ENCODE measurements at regions not wholly inside any gene's neighbourhood (a gene's known extent, or its start where the extent isn't known, plus 50 kb on each side); places are given as distances from the start of the nearest gene placed in this dataset.

DNA sequence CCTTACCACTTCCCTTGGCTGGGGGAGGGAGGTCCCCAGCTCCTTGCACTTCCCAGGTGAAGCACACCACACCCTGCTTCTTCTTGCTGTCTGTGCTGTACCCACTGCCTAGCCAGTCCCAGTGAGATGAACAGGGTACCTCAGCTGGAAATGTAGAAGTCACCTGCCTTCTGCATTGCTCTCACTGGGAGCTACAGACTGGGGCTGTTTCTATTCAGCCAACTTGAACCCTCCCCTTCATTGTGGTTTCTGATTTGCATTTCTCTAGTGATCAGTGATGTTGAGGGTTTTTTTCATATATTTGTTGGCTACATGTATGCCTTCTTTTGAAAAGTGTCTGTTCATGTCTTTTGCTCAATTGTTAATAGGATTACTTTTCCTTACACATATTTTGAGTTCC is 222.8 kb downstream of the DDX3Y start:
- H3K27ac ChIP-seq (ENCODE audit: low read depth, low read length, poor library complexity, severe bottlenecking): no peak overlapping the region
- H3K4me2 ChIP-seq (ENCODE audit: low read length): no peak overlapping the region
- CTCF ChIA-PET (ENCODE audit: unreplicated experiment): no interaction called here
- POLR2A ChIA-PET: no interaction called here
- H4K20me1 ChIP-seq (ENCODE audit: insufficient read depth, low read length): no peaks in the 10 kb centered on the region
- intact Hi-C loops (cut with micrococcal nuclease; ENCODE audit: unreplicated experiment): no loop called here
- no peak overlapping the region for H3K4me3 ChIP-seq (ENCODE audit: low read depth, low read length, poor library complexity, severe bottlenecking)
- H2AFZ ChIP-seq (ENCODE audit: low read length): no peak overlapping the region
- H3K36me3 ChIP-seq (ENCODE audit: insufficient read depth, low read length): no peaks in the 10 kb centered on the region
- no peaks in the 10 kb centered on the region for H3K9me2 ChIP-seq (ENCODE audit: insufficient read depth, low read length)
- no peaks in the 10 kb centered on the region for H3K79me2 ChIP-seq (ENCODE audit: insufficient read depth, low read depth, low read length)
- no peak for DNase-seq (ENCODE audit: low spot score)
- no peaks in the 10 kb centered on the region for H3K9me3 ChIP-seq (ENCODE audit: low read length)
- BruUV-seq (replicated peaks): no TSS peak
- no peaks in the 10 kb centered on the region for H3K4me1 ChIP-seq (ENCODE audit: insufficient read depth, low read length, poor library complexity, severe bottlenecking)
- TF ChIP-seq, protein P1, sequence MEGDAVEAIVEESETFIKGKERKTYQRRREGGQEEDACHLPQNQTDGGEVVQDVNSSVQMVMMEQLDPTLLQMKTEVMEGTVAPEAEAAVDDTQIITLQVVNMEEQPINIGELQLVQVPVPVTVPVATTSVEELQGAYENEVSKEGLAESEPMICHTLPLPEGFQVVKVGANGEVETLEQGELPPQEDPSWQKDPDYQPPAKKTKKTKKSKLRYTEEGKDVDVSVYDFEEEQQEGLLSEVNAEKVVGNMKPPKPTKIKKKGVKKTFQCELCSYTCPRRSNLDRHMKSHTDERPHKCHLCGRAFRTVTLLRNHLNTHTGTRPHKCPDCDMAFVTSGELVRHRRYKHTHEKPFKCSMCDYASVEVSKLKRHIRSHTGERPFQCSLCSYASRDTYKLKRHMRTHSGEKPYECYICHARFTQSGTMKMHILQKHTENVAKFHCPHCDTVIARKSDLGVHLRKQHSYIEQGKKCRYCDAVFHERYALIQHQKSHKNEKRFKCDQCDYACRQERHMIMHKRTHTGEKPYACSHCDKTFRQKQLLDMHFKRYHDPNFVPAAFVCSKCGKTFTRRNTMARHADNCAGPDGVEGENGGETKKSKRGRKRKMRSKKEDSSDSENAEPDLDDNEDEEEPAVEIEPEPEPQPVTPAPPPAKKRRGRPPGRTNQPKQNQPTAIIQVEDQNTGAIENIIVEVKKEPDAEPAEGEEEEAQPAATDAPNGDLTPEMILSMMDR (conservative IDR thresholded peaks at IDR 0.05; ENCODE audit: low read length): no peak
- TF ChIP-seq EZH2phosphoT487 (IDR thresholded peaks at IDR 0.05; ENCODE audit: borderline replicate concordance, low read depth, low read length): no peak

DNA sequence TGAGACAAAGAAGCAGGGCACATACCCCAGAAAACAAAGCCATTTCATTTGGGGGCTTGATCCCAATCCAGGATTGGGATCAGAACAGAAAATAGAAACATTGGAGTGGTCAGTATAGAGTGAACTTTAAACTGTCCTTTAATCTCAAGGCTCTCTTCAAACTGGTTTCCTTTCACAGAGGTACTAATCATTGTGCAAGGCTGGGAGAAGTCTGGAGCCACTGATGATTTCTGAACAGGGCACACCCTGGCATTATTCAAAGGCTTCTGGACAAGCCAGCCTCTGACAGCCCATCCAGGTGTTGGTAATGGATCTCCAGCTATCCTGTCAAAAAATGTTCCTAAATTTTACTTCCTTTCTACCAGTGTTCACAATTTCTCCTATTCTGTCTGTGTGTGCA is 244.5 kb downstream of the DDX3Y start:
- Histone ChIP-seq H3K4me1 (ENCODE audit: insufficient read depth, low read length, poor library complexity, severe bottlenecking) (no peaks in the 10 kb centered on the region), H3K79me2 (ENCODE audit: insufficient read depth, low read depth, low read length) (no peaks in the 10 kb centered on the region), H4K20me1 (ENCODE audit: insufficient read depth, low read length) (no peaks in the 10 kb centered on the region), H3K9me2 (ENCODE audit: insufficient read depth, low read length) (no peaks in the 10 kb centered on the region), H3K4me2 (ENCODE audit: low read length) (peak overlapping the region; percentile 66), H2AFZ (ENCODE audit: low read length) (peak overlapping the region; percentile 76; the same call in 1 of the 2 replicates), H3K4me3 (ENCODE audit: low read depth, low read length, poor library complexity, severe bottlenecking) (peak overlapping the region; percentile 56), H3K9me3 (ENCODE audit: low read length) (no peaks in the 10 kb centered on the region), H3K36me3 (ENCODE audit: insufficient read depth, low read length) (no peaks in the 10 kb centered on the region), H3K27ac (ENCODE audit: low read depth, low read length, poor library complexity, severe bottlenecking) (no peak overlapping the region)
- CTCF ChIA-PET (ENCODE audit: unreplicated experiment): no interaction called here
- no TSS peak for BruUV-seq (replicated peaks)
- POLR2A ChIA-PET: interaction anchor here (0.7 kb wide), 1 partner anchor 916 kb away, joined by 3 read pairs; no protein-coding TSS in a partner anchor
- no peak for DNase-seq (ENCODE audit: low spot score)
- TF ChIP-seq, protein P1 (conservative IDR thresholded peaks at IDR 0.05; ENCODE audit: low read length): no peak
- TF ChIP-seq EZH2phosphoT487 (IDR thresholded peaks at IDR 0.05; ENCODE audit: borderline replicate concordance, low read depth, low read length): no peak
- intact Hi-C loops (cut with micrococcal nuclease; ENCODE audit: unreplicated experiment): loop anchor here (10.0 kb wide), 1 partner anchor 56 kb away; no protein-coding TSS in a partner anchor

DNA sequence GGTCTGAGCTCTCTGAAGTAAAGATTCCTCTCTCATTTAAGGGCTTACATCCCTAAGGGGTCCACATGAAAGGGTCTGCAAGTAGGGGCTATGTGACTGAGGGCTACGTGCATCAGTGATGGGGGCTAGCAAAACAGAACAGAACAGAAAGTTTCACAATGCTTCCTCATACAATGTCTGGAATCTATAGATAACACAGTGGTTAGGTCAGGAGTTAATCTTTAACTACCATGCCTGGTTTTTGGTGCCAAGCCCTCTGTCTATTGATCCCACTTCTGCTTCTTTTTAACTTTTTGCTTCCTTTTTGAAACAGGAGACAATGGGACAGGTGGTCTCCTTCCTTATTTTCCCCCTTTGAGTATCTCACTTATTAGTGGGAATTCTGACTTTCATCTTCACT is 263.0 kb downstream of the DDX3Y start:
- TF ChIP-seq, protein P1 (conservative IDR thresholded peaks at IDR 0.05; ENCODE audit: low read length): no peak
- TF ChIP-seq EZH2phosphoT487 (IDR thresholded peaks at IDR 0.05; ENCODE audit: borderline replicate concordance, low read depth, low read length): no peak
- Histone ChIP-seq H3K36me3 (ENCODE audit: insufficient read depth, low read length) (no peaks in the 10 kb centered on the region), H3K27ac (ENCODE audit: low read depth, low read length, poor library complexity, severe bottlenecking) (no peak overlapping the region), H3K4me2 (ENCODE audit: low read length) (no peak overlapping the region), H3K9me2 (ENCODE audit: insufficient read depth, low read length) (no peaks in the 10 kb centered on the region), H3K4me3 (ENCODE audit: low read depth, low read length, poor library complexity, severe bottlenecking) (no peak overlapping the region), H3K9me3 (ENCODE audit: low read length) (no peaks in the 10 kb centered on the region), H3K4me1 (ENCODE audit: insufficient read depth, low read length, poor library complexity, severe bottlenecking) (no peaks in the 10 kb centered on the region), H2AFZ (ENCODE audit: low read length) (no peak overlapping the region), H3K79me2 (ENCODE audit: insufficient read depth, low read depth, low read length) (no peaks in the 10 kb centered on the region), H4K20me1 (ENCODE audit: insufficient read depth, low read length) (no peaks in the 10 kb centered on the region)
- ChIA-PET CTCF (ENCODE audit: unreplicated experiment) (no interaction called here), POLR2A (interaction anchor here (0.6 kb wide), 2 partner anchors 11 to 74 kb away, joined by 3 read pairs; no protein-coding TSS in a partner anchor)
- no peak for DNase-seq (ENCODE audit: low spot score)
- intact Hi-C loops (cut with micrococcal nuclease; ENCODE audit: unreplicated experiment): no loop called here
- no TSS peak for BruUV-seq (replicated peaks)

Measured in OCI-LY7 (cell line).